Inflammatory macrophage treated with lipopolysaccharide for 4 hours (primary cell): ENCODE measurements at regions not wholly inside any gene's neighbourhood (a gene's known extent, or its start where the extent isn't known, plus 50 kb on each side); places are given as distances from the start of the nearest gene placed in this dataset.
"Not testable (repeated sequence)": the region's sequence is repeated elsewhere in the genome, so short reads cannot be mapped to it uniquely, and the experiment has no call there.

Experiments
- DNase-seq: peaks from one replicate; pipeline ENCODE4 v3.0.0-alpha.2; 2020

- DNase-seq = no peak
Observed at GRCh38 chr5:29213475-29213874, 1980.0 kb upstream of the CDH6 start.

- DNase-seq = no peak
Observed at GRCh38 chr5:29208024-29208423, 1985.5 kb upstream of the CDH6 start.

GRCh38 chr5:29203049-29203448 is 1990.4 kb upstream of the CDH6 start:
- no peak for DNase-seq

GRCh38 chr5:29197631-29198454 is 1995.6 kb upstream of the CDH6 start:
- no peak for DNase-seq

- no peak for DNase-seq
Observed at GRCh38 chr5:29193972-29194371, 1999.5 kb upstream of the CDH6 start.

GRCh38 chr5:29191269-29192048 is 2002.0 kb upstream of the CDH6 start:
- DNase-seq = not testable (repeated sequence)

GRCh38 chr5:29190398-29190797 is 2003.1 kb upstream of the CDH6 start:
- not testable (repeated sequence) for DNase-seq

- not testable (repeated sequence) for DNase-seq
Observed at GRCh38 chr5:29186380-29186779, 2007.1 kb upstream of the CDH6 start.

- DNase-seq = no peak
Observed at GRCh38 chr5:29185558-29185957, 2007.9 kb upstream of the CDH6 start.

- DNase-seq = no peak
Observed at GRCh38 chr5:29175774-29176173, 2017.7 kb upstream of the CDH6 start.

- DNase-seq = no peak
Observed at GRCh38 chr5:29170599-29170998, 2022.9 kb upstream of the CDH6 start.

GRCh38 chr5:29169886-29170285 is 2023.6 kb upstream of the CDH6 start:
- DNase-seq = no peak

- DNase-seq = no peak
Observed at GRCh38 chr5:29162297-29162696, 2031.2 kb upstream of the CDH6 start.

- DNase-seq = no peak
Observed at GRCh38 chr5:29161399-29162291, 2031.8 kb upstream of the CDH6 start.

- no peak for DNase-seq
Observed at GRCh38 chr5:29157975-29158374, 2035.5 kb upstream of the CDH6 start.

- DNase-seq = no peak
Observed at GRCh38 chr5:29150840-29151239, 2042.6 kb upstream of the CDH6 start.

GRCh38 chr5:29148581-29148980 is 2044.9 kb upstream of the CDH6 start:
- no peak for DNase-seq

GRCh38 chr5:29148073-29148472 is 2045.4 kb upstream of the CDH6 start:
- DNase-seq = no peak

- no peak for DNase-seq
Observed at GRCh38 chr5:29143266-29143665, 2050.2 kb upstream of the CDH6 start.

GRCh38 chr5:29134418-29134817 is 2059.1 kb upstream of the CDH6 start:
- DNase-seq = no peak

GRCh38 chr5:29131285-29131684 is 2062.2 kb upstream of the CDH6 start:
- DNase-seq = no peak

GRCh38 chr5:29130786-29131185 is 2062.7 kb upstream of the CDH6 start:
- DNase-seq = no peak

GRCh38 chr5:29127524-29128156 is 2065.8 kb upstream of the CDH6 start:
- DNase-seq = not testable (repeated sequence)
